Mesothelial cell of epicardium (in vitro differentiated cells): ENCODE measurements at regions not wholly inside any gene's neighbourhood (a gene's known extent, or its start where the extent isn't known, plus 50 kb on each side); places are given as distances from the start of the nearest gene placed in this dataset.

Experiments used
- DNase-seq, 2 experiments: peaks; one replicate each; pipeline ENCODE4 v3.0.0; 2021; ENCODE audit warnings: low spot score in 2 of 2; ENCODE audit not compliant: unreplicated experiment in 2 of 2
- H3K27ac Mint-ChIP-seq: 2 replicates; pipeline ENCODE4 v1.8.0; 2021; ENCODE audit warnings: mixed read lengths
- H3K27me3 Mint-ChIP-seq: 2 replicates; pipeline ENCODE4 v1.8.0; 2021; ENCODE audit warnings: low read depth, mixed read lengths
- H3K36me3 Mint-ChIP-seq: 2 replicates; pipeline ENCODE4 v1.8.0; 2021; ENCODE audit warnings: mixed read lengths
- H3K4me1 Mint-ChIP-seq: 2 replicates; pipeline ENCODE4 v1.8.0; 2021; ENCODE audit warnings: mixed read lengths
- H3K4me3 Mint-ChIP-seq: 2 replicates; pipeline ENCODE4 v1.8.0; 2021; ENCODE audit warnings: mild to moderate bottlenecking, moderate library complexity, mixed read lengths
- H3K9me3 Mint-ChIP-seq: 2 replicates; pipeline ENCODE4 v1.8.0; 2021; ENCODE audit warnings: mixed read lengths
- TF ChIP-seq, protein P1 (sequence below): fragments of 200-600 bp; sonication (generic); IDR thresholded peaks from one replicate; pipeline ENCODE4 v1.5.0; 2021; ENCODE audit warnings: antibody characterized with exemption; ENCODE audit not compliant: unreplicated experiment

DNA sequence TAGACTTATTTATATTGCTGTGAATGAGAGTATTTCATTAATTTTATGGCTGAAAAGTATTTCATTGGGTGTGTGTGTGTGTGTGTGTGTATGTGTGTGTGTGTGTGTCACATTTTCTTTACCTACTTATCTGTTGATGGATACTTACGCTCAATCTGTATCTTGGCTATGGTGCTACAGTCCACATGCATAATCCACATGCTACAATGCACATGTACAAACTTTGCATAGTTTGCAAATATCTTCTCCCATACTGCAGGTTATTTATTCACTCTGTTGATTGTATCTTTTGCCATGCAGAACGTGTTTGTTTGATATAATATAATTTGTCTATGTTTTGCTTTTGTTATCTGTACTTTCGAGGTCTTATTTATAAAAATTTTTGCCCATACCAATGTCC is 167.8 kb downstream of the RAB28 start:
- DNase-seq, result no peak
- peaks cover 4% of the 10 kb centered on the region for H3K9me3 Mint-ChIP-seq
- H3K4me1 Mint-ChIP-seq, result no peaks in the 10 kb centered on the region
- H3K4me3 Mint-ChIP-seq, result no peak overlapping the region
- TF ChIP-seq, protein P1, sequence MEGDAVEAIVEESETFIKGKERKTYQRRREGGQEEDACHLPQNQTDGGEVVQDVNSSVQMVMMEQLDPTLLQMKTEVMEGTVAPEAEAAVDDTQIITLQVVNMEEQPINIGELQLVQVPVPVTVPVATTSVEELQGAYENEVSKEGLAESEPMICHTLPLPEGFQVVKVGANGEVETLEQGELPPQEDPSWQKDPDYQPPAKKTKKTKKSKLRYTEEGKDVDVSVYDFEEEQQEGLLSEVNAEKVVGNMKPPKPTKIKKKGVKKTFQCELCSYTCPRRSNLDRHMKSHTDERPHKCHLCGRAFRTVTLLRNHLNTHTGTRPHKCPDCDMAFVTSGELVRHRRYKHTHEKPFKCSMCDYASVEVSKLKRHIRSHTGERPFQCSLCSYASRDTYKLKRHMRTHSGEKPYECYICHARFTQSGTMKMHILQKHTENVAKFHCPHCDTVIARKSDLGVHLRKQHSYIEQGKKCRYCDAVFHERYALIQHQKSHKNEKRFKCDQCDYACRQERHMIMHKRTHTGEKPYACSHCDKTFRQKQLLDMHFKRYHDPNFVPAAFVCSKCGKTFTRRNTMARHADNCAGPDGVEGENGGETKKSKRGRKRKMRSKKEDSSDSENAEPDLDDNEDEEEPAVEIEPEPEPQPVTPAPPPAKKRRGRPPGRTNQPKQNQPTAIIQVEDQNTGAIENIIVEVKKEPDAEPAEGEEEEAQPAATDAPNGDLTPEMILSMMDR, result no peak
- H3K27ac Mint-ChIP-seq, result no peak overlapping the region
- no peaks in the 10 kb centered on the region for H3K36me3 Mint-ChIP-seq
- no peaks in the 10 kb centered on the region for H3K27me3 Mint-ChIP-seq

DNA sequence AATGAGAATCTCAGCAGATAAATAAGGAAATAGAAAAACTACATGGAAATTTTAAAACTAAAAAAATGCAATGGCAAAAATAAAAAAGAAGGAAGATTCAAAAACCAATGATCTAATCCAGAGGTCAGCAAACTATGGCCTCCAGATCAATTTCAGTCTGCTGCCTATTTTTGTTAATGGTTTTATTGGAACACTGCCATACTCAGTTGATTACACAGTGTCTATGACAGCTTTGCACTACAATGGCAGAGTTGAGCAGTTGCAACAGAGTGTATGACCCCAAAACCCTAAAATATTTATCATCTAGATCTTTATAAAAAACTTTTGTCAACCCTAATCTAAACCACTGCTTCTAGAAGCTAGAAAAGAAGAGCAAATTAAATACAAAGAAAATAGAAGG is 170.3 kb downstream of the RAB28 start:
- TF ChIP-seq, protein P1, result no peak
- DNase-seq, result no peak
- H3K27ac Mint-ChIP-seq, result no peak overlapping the region
- no peaks in the 10 kb centered on the region for H3K36me3 Mint-ChIP-seq
- no peaks in the 10 kb centered on the region for H3K9me3 Mint-ChIP-seq
- no peaks in the 10 kb centered on the region for H3K4me1 Mint-ChIP-seq
- no peaks in the 10 kb centered on the region for H3K27me3 Mint-ChIP-seq
- H3K4me3 Mint-ChIP-seq, result no peak overlapping the region

DNA sequence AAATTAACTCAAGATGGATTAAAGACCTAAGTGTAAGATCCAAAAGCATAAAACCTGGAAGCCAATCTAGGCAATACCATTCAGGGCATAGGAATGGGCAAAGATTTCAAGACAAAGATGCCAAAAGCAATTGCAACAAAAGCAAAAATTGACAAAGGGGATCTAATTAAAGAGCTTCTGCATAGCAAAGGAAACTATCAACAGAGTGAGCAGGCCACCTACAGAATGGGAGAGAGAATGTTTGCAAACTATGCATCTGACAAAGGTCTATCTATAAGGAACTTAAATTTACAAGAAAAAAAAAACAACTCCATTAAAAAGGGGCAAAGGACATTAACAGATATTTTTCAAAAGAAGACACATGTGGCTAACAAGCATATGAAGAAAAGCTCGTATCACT is 171.9 kb downstream of the RAB28 start:
- H3K4me3 Mint-ChIP-seq, result no peak overlapping the region
- DNase-seq, result no peak
- TF ChIP-seq, protein P1, result no peak
- no peak overlapping the region for H3K27ac Mint-ChIP-seq
- H3K9me3 Mint-ChIP-seq, result no peaks in the 10 kb centered on the region
- no peaks in the 10 kb centered on the region for H3K36me3 Mint-ChIP-seq
- no peaks in the 10 kb centered on the region for H3K4me1 Mint-ChIP-seq
- no peaks in the 10 kb centered on the region for H3K27me3 Mint-ChIP-seq

DNA sequence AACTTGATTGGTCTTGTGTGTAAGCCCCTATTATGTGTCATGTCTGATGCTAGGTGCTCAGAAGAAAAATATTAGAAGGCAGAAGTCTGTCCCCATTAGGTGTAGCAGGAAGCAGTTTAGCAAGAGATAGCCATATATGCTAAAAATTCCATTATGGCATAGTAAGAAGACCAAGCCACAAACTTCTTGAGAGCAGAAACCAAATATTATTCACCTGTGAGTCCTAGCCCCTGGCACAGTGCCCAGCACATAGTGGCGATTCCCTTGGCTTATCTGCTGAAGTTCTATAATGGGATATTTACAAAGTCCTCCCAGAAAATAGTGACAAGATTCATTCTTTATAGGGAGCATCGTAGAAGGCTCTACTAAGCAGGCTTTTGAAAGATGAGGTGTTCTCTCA is 174.4 kb downstream of the RAB28 start:
- DNase-seq, result no peak
- Mint-ChIP-seq H3K4me3 (no peak overlapping the region), H3K9me3 (no peaks in the 10 kb centered on the region), H3K27ac (no peak overlapping the region), H3K36me3 (no peaks in the 10 kb centered on the region), H3K4me1 (no peaks in the 10 kb centered on the region), H3K27me3 (no peaks in the 10 kb centered on the region)
- TF ChIP-seq, protein P1, result no peak

DNA sequence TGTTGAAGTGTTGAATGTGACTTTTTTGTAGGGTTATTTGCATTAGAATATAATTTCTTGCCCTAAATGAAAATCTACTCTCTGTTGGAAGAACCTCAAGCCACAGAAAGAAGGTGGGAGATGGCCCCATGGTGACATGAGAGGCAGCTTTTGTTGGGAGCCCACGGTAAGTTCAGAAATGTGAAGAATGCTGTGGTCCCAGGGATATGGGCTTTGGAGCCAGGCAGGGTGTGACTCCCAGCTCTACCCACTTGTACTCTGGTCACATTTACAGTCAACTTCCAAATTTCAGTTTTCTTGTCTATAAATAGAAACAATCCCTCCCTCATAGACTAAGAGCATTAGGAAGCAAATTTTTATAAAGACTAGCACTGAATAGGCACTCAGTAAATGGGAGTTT is 177.8 kb downstream of the RAB28 start:
- no peaks in the 10 kb centered on the region for H3K4me1 Mint-ChIP-seq
- H3K27ac Mint-ChIP-seq, result no peak overlapping the region
- TF ChIP-seq, protein P1, result no peak
- H3K36me3 Mint-ChIP-seq, result peaks cover 2% of the 10 kb centered on the region
- DNase-seq, result no peak
- peaks cover 4% of the 10 kb centered on the region for H3K9me3 Mint-ChIP-seq
- no peaks in the 10 kb centered on the region for H3K27me3 Mint-ChIP-seq
- H3K4me3 Mint-ChIP-seq, result no peak overlapping the region

DNA sequence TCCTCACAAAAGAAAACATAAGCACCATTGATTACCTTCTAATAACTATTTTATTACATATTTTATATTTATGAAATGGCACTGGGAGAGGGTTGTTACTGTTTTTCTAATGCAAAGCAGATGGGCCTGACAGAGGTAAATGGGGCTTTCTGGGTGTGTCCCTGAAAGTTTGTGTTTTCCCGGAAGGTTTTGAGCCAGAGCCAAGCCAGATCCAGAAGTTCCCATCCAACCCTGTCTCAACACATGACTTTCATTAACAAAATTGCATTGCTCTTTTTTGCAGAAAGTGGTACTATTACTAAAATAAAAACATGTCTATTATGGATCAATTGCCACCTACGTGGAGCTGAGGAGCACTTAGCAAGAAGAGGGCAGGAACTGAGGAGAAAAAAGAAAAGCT is 181.3 kb downstream of the RAB28 start:
- H3K27me3 Mint-ChIP-seq, result no peaks in the 10 kb centered on the region
- no peak for DNase-seq

More for the DNA sequence above, 181.3 kb downstream of the RAB28 start:
- peaks cover 25% of the 10 kb centered on the region for H3K9me3 Mint-ChIP-seq
- H3K4me1 Mint-ChIP-seq, result no peaks in the 10 kb centered on the region
- TF ChIP-seq, protein P1, result no peak
- H3K36me3 Mint-ChIP-seq, result peaks cover 4% of the 10 kb centered on the region
- H3K4me3 Mint-ChIP-seq, result no peak overlapping the region
- no peak overlapping the region for H3K27ac Mint-ChIP-seq
